ENCODE measurements at regions not wholly inside any gene's neighbourhood (a gene's known extent, or its start where the extent isn't known, plus 50 kb on each side); places are given as distances from the start of the nearest gene placed in this dataset.

- POLR2A ChIA-PET, result no interaction called here
- CTCF ChIA-PET, result no interaction called here
- ATAC-seq, result no peak
These were observed 53.2 kb upstream of the PDK4 start for GRCh38 chr7:95649546-95649945.

GRCh38 chr7:95646350-95646749 is 50.0 kb upstream of the PDK4 start:
- Histone ChIP-seq H3K9me3 (ENCODE audit: control insufficient read depth, insufficient read depth, low read depth, low read length) (no peaks in the 10 kb centered on the region), H3K4me1 (ENCODE audit: control insufficient read depth, insufficient read depth, low read length) (no peaks in the 10 kb centered on the region), H3K4me3 (ENCODE audit: low read depth in 2 of 2, low read length in 2 of 2) (no peak overlapping the region), H3K27me3 (ENCODE audit: control insufficient read depth, insufficient read depth, low read length) (peaks cover 6% of the 10 kb centered on the region), H3K27ac (ENCODE audit: low read length) (no peak overlapping the region), H3K36me3 (ENCODE audit: control insufficient read depth, insufficient read depth, low read length) (no peaks in the 10 kb centered on the region)
- CTCF ChIA-PET, result no interaction called here
- intact Hi-C loops (cut with micrococcal nuclease; ENCODE audit: unreplicated experiment) (no loop called here), in situ Hi-C loops (cut with HindIII; ENCODE audit: low pct_unique_long_range_greater_than_20kb, low sequenced_read_pairs) (no loop called here)
- no peak for TF ChIP-seq TCF7L2 (IDR thresholded peaks at IDR 0.05; ENCODE audit: low read depth, low read length)
- TF ChIP-seq REST (IDR thresholded peaks at IDR 0.05; ENCODE audit: insufficient read depth in 1 of 2, low read depth in 2 of 2, low read length in 1 of 2), result no peak
- no peak for TF ChIP-seq SIN3A (IDR thresholded peaks at IDR 0.05; ENCODE audit: borderline replicate concordance, insufficient read depth, low read depth, low read length)
- no peak for TF ChIP-seq CTCF (IDR thresholded peaks at IDR 0.05)
- TF ChIP-seq POLR2AphosphoS5 (IDR thresholded peaks at IDR 0.05; ENCODE audit: low read depth, low read length), result no peak
- BruUV-seq (replicated peaks), result no TSS peak
- POLR2A ChIA-PET, result no interaction called here
- ATAC-seq (no peak), DNase-seq (ENCODE audit: low read depth, low spot score) (no peak)

More at GRCh38 chr7:95649546-95649945, 53.2 kb upstream of the PDK4 start:
- in situ Hi-C loops (cut with HindIII; ENCODE audit: low pct_unique_long_range_greater_than_20kb, low sequenced_read_pairs), result no loop called here
- TF ChIP-seq REST (IDR thresholded peaks at IDR 0.05; ENCODE audit: insufficient read depth in 1 of 2, low read depth in 2 of 2, low read length in 1 of 2), result no peak
- no peak for TF ChIP-seq TCF7L2 (IDR thresholded peaks at IDR 0.05; ENCODE audit: low read depth, low read length)
- no peak for TF ChIP-seq POLR2AphosphoS5 (IDR thresholded peaks at IDR 0.05; ENCODE audit: low read depth, low read length)
- no peak for TF ChIP-seq SIN3A (IDR thresholded peaks at IDR 0.05; ENCODE audit: borderline replicate concordance, insufficient read depth, low read depth, low read length)
- TF ChIP-seq CTCF (IDR thresholded peaks at IDR 0.05), result no peak
- intact Hi-C loops (cut with micrococcal nuclease; ENCODE audit: unreplicated experiment), result no loop called here
- Histone ChIP-seq H3K9me3 (ENCODE audit: control insufficient read depth, insufficient read depth, low read depth, low read length) (no peaks in the 10 kb centered on the region), H3K27me3 (ENCODE audit: control insufficient read depth, insufficient read depth, low read length) (no peaks in the 10 kb centered on the region), H3K27ac (ENCODE audit: low read length) (no peak overlapping the region), H3K4me1 (ENCODE audit: control insufficient read depth, insufficient read depth, low read length) (no peaks in the 10 kb centered on the region), H3K4me3 (ENCODE audit: low read depth in 2 of 2, low read length in 2 of 2) (no peak overlapping the region), H3K36me3 (ENCODE audit: control insufficient read depth, insufficient read depth, low read length) (no peaks in the 10 kb centered on the region)
- BruUV-seq (replicated peaks), result no TSS peak
- DNase-seq (ENCODE audit: low read depth, low spot score), result no peak
